ENCODE measurements at regions not wholly inside any gene's neighbourhood (a gene's known extent, or its start where the extent isn't known, plus 50 kb on each side); places are given as distances from the start of the nearest gene placed in this dataset.

GRCh38 chr1:5725855-5726585, 266.2 kb downstream of the NPHP4 start:
- TF ChIP-seq CTCF (IDR thresholded peaks at IDR 0.05; ENCODE audit: unreplicated experiment), result no peak
- Mint-ChIP-seq H3K27ac (ENCODE audit: unreplicated experiment) (no peak overlapping the region), H3K27me3 (ENCODE audit: unreplicated experiment) (peaks cover 79% of the 10 kb centered on the region), H3K9me3 (ENCODE audit: low read depth, unreplicated experiment) (peaks cover 2% of the 10 kb centered on the region), H3K36me3 (ENCODE audit: insufficient read depth, unreplicated experiment) (no peaks in the 10 kb centered on the region), H3K4me3 (ENCODE audit: low read depth, unreplicated experiment) (no peak overlapping the region), H3K4me1 (ENCODE audit: low read depth, unreplicated experiment) (no peaks in the 10 kb centered on the region)
- CTCF ChIA-PET, result no interaction called here
- intact Hi-C loops (cut with micrococcal nuclease; ENCODE audit: unreplicated experiment), result no loop called here
- BruUV-seq (replicated peaks), result no TSS peak
- DNase-seq, result no peak

- intact Hi-C loops (cut with micrococcal nuclease; ENCODE audit: unreplicated experiment), result no loop called here
- no peak for TF ChIP-seq CTCF (IDR thresholded peaks at IDR 0.05; ENCODE audit: unreplicated experiment)
- no peaks in the 10 kb centered on the region for H3K4me1 Mint-ChIP-seq (ENCODE audit: low read depth, unreplicated experiment)
- H3K4me3 Mint-ChIP-seq (ENCODE audit: low read depth, unreplicated experiment), result no peak overlapping the region
- no TSS peak for BruUV-seq (replicated peaks)
- no peak overlapping the region for H3K27ac Mint-ChIP-seq (ENCODE audit: unreplicated experiment)
- H3K9me3 Mint-ChIP-seq (ENCODE audit: low read depth, unreplicated experiment), result peaks cover 2% of the 10 kb centered on the region
- no peak for DNase-seq
- H3K36me3 Mint-ChIP-seq (ENCODE audit: insufficient read depth, unreplicated experiment), result no peaks in the 10 kb centered on the region
- H3K27me3 Mint-ChIP-seq (ENCODE audit: unreplicated experiment), result peaks cover 82% of the 10 kb centered on the region
- CTCF ChIA-PET, result no interaction called here
Measured at GRCh38 chr1:5725406-5725805, 266.8 kb downstream of the NPHP4 start.

- BruUV-seq (replicated peaks), result no TSS peak
- Mint-ChIP-seq H3K9me3 (ENCODE audit: low read depth, unreplicated experiment) (peaks cover 2% of the 10 kb centered on the region), H3K4me1 (ENCODE audit: low read depth, unreplicated experiment) (no peaks in the 10 kb centered on the region), H3K4me3 (ENCODE audit: low read depth, unreplicated experiment) (no peak overlapping the region), H3K27ac (ENCODE audit: unreplicated experiment) (no peak overlapping the region), H3K36me3 (ENCODE audit: insufficient read depth, unreplicated experiment) (no peaks in the 10 kb centered on the region), H3K27me3 (ENCODE audit: unreplicated experiment) (peaks cover 82% of the 10 kb centered on the region)
- DNase-seq, result no peak
- no peak for TF ChIP-seq CTCF (IDR thresholded peaks at IDR 0.05; ENCODE audit: unreplicated experiment)
- CTCF ChIA-PET, result no interaction called here
- intact Hi-C loops (cut with micrococcal nuclease; ENCODE audit: unreplicated experiment), result no loop called here
Measured at GRCh38 chr1:5724847-5725246, 267.4 kb downstream of the NPHP4 start.

GRCh38 chr1:5722635-5723164, 269.5 kb downstream of the NPHP4 start:
- Mint-ChIP-seq H3K27ac (ENCODE audit: unreplicated experiment) (no peak overlapping the region), H3K27me3 (ENCODE audit: unreplicated experiment) (peaks cover 77% of the 10 kb centered on the region), H3K4me1 (ENCODE audit: low read depth, unreplicated experiment) (no peaks in the 10 kb centered on the region), H3K4me3 (ENCODE audit: low read depth, unreplicated experiment) (no peak overlapping the region), H3K9me3 (ENCODE audit: low read depth, unreplicated experiment) (peaks cover 2% of the 10 kb centered on the region), H3K36me3 (ENCODE audit: insufficient read depth, unreplicated experiment) (no peaks in the 10 kb centered on the region)
- CTCF ChIA-PET, result no interaction called here
- intact Hi-C loops (cut with micrococcal nuclease; ENCODE audit: unreplicated experiment), result no loop called here
- BruUV-seq (replicated peaks), result no TSS peak
- TF ChIP-seq CTCF (IDR thresholded peaks at IDR 0.05; ENCODE audit: unreplicated experiment), result no peak
- DNase-seq, result no peak
